ENCODE measurements at regions not wholly inside any gene's neighbourhood (a gene's known extent, or its start where the extent isn't known, plus 50 kb on each side); places are given as distances from the start of the nearest gene placed in this dataset.

DNA sequence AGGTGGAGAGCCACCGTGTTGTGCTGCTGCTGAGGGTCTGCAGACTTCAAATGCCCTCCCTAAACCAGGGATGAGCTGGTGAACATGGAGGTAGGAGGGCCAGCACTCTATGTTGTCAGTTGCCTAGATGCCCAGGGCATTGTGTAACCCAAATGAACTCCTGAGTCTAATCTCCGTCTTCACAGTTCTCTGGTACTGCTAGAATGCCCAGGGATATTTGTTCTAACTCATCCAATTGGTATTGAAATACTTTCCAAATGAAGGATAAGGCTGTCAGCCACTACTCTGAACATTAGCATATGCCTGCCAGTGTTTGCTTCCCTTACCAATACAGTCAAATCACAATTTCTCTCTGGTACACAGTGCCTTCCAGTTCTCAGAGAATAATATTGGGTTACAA is 492.6 kb downstream of the SLC4A3 start:
- no peak for DNase-seq (ENCODE audit: low read depth)

DNA sequence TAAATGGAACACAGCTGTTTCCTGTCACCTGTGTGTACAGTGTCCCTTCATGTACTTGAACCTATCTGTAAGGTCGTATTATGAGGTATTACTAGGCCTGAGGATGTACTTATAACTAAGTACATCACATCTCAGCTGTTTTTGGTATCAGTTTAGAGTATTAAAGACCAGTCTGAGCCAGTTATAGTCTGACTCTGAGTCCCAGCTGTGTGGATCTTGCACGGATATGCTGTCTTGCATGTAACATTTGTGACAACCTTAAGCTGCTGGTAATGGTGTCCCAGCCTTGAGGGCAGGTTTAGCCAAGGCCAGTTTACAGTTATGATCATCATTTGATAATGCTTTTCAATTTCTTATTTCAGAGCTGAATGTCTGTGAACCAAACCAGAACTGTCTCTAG is 496.3 kb downstream of the SLC4A3 start:
- DNase-seq (ENCODE audit: low read depth) = no peak

DNA sequence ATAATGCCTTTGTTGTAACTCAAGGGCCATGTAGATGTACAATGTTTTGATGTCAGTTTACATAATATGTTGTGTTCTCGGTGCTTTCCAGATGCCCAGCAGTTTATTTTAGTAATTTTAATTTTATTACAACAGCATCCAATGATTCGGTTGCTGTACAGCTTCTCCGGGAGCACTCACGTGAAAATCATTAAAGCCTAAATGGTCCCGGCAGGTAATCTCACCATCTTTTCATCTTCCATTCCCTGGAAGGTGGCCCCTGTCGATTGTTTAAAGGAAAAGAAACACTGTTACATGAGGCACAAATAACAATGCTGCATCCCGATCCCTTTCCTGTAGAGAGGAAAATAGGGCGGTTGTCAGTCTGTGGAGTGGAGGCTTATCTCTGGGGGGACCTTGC is 498.1 kb downstream of the SLC4A3 start:
- no peak for DNase-seq (ENCODE audit: low read depth)

DNA sequence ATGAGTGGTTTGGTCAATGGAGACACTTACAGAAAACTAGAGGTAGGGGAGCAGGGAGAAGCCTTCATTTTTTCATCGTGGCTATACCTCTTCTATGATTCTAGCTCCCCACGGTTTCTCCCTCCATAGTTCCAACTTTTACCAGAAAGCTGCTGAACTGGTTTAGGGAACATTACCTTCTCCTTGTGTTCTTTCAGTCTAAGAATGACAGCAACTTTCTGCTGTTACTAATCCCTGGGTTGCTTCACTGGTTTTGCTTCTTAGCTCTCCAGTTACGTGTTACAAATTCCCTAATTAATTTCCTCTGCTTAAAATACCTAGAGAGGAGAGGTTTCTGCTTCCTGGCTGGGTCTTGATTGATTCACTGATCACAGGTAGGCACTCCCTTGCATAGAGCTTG is 499.9 kb downstream of the SLC4A3 start:
- no peak for DNase-seq (ENCODE audit: low read depth)

DNA sequence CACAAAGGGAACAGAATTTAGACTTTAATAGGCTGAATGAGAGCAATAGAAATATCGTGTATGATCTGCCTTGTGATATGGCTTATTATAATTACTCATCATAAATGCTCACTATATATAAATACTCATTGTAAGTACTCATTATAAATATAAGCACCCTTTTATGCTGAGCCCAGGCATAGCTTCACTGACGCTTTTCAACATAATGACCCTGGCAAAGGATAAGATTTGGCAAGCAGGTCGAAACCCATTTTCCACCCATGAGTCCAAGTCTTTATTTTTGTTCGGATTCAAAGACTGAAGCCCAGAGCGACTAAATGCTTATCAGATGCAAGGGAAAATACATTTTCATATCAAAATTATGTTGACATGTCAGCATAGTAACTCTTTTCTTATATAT is 500.4 kb downstream of the SLC4A3 start:
- no peak for DNase-seq (ENCODE audit: low read depth)

DNA sequence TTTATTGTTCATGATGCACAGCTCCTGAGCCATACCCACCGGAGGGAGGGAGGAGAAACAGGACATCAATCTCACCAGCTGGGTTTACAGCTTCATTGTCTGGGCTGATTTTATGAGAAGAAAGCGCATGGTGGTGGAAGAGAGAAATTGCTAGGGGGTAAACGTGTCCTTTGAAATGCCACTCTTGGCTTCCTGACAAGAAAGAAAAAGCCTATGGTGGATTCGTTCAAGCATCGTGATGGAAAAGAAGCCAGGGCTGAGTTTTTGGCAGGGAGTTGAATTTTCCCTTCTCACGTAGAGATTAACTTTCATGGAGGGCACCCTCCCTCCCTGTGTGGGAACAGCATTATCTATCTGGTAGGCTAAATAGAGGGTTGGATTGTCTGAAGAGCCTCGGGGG is 502.0 kb downstream of the SLC4A3 start:
- DNase-seq (ENCODE audit: low read depth) = no peak

DNA sequence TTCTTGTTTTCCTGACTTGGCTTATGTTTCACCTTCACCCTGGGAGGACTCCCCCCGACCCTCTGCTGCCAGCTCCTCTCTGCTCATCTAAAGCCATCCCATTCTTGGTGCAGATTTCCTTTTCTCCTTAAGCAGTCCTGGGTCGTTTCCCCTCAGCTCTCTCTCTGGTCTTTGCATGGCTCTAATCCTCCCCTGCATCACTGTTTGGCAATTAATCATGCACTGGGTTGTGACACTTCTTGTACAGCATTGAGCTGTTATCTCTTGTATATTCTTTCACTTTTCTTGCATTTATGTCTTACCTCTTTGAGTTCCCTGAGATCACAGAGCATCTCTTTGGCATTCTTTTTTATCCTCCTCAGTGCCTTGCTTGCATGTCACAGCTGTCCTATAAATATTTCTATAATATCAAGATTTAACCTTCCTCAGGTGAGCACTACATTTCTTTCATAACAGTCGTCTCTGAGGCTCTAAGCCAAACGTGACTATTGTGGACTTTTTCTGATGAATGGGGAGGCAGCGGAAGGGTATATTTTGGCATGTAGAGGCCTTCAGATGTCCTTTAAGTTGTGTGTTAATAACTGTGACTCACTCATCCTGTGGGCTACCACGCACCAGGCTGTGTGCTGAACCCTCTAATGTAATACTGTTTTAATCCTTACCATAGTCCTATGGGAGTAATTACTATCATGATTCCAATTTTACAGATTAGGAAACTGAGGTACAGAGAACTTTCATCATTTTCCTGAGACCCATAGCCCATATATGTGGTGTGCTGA is 507.5 kb downstream of the SLC4A3 start:
- DNase-seq (ENCODE audit: low read depth) = no peak

DNA sequence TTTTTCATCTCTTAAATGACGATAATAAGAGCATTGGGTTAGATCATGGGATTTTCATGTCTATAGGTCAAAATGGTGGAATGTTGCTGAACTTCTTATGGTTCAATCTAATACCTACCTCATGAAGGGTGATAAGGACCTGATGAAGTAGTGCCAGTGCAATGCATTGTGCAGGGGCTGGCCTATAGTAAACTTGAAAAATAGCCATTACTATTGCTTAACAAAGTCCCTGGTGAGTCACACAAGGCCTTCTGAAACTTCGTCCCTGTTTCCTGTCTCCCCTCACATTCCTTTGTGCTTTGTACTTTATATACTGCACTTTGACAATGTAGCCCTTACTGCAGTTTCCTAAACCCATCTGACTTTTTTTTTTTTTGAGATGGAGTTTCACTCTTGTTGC is 515.9 kb downstream of the SLC4A3 start:
- no peak for DNase-seq (ENCODE audit: low read depth)

DNA sequence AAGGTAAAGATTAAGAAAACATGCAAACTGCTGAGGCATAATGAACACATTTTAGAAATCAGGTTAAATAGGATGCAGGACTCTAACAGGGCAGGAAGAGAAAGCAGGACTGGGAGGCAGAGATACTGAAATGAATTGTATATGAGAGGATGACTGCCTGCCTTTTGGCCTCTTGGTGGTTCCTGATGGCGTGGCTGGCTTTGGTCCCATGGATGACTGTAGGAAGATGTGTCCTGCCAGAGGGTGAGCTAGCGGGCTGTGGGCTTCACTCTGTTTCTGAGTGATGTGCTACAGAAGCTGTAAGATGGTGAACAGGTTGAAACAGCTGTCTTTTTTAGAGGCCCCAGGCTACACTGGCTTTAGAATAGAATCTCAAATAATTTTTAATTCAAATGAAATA is 517.0 kb downstream of the SLC4A3 start:
- DNase-seq (ENCODE audit: low read depth) = no peak

DNA sequence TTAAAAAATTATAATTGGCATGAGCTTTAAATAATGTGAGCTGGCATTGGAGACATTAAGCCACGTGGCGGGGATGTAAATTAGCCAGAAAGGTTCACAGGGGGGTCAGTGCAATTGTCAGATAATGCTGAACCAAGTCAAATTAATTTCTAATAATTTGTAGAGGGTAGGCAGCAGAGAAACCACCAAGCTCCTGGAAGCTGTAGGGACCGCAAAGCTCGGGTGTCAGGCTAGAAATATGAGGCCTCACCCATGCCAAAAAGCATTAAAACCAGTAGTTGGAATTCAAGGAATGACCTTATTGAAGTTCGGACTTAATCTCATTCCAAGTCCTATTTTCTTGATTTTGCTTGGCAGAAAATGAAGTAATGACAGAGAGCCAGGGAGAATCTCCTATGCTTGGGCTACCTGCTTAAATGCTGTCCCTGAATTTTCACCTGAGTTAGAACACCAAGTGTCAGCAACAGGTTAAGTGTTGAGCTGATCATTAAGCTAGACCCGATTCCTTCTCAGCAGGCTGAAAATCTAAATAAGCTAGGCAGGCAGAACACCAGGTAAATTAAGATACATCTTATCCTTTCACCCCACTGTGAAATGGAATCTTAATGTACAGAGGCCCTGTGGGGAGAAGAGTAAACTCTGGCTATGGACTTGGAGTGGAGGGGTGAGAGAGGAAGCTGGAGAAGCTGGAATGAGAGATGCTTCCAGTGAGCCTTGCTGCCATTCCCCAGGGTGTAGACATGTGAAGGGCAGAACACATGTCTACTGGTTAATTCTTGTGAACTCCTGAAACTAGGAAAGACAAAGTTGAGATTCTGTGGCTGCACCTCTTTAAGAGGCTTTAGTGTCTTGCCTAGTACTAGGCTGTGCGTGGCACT is 520.0 kb downstream of the SLC4A3 start:
- no peak for DNase-seq (ENCODE audit: low read depth)

DNA sequence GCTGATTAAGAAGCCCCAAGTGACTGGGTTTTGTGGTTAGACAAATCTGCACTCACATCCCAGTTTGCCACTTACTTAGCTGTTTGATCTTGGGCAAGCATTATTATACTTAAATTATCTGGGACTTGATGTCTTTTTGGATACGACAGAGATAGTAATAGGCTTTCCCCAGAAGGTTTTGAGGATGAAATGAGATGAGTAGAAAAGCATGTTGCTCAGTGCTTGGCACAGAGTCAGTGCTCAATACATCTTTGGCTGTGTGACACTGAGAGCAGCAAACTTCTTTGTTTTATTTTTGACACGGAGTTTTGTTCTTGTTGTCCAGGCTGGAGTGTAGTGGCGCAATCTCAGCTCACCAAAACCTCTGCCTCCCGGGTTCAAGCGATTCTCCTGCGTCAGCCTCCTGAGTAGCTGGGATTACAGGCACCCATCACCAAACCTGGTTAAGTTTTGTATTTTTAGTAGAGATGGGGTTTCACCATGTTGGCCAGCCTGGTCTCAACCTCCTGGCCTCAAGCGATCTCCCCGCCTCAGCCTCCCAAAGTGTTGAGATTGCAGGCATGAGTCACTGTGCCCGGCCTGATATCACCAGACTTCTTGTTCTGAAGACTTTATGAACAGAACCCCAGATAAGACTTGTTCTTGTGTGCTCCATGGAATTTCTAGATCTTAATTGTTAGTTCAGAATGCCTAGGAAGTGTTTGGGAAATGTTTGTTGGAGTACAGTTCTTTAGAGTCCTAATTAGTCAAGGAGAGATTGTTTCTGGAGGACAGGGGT is 521.2 kb downstream of the SLC4A3 start:
- no peak for DNase-seq (ENCODE audit: low read depth)

DNA sequence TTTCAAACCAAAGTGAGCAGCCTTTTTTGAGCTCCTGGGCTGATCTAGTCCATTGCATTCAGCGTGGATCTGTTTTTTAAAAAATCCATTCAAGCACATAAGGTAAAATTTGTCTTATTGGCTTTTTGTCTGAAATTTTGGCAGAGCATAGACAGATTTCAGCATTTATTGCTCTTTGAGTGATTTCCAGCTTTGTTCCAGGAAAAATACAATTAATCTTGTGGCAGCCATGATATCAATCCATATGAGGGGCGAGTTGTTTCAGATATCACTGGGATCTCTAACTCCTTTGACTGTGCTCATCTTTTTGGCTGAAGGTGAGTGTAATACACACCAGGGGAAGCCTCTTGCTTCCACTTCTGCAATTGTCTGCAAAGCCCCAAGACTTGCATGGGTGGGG is 523.9 kb downstream of the SLC4A3 start:
- no peak for DNase-seq (ENCODE audit: low read depth)

DNA sequence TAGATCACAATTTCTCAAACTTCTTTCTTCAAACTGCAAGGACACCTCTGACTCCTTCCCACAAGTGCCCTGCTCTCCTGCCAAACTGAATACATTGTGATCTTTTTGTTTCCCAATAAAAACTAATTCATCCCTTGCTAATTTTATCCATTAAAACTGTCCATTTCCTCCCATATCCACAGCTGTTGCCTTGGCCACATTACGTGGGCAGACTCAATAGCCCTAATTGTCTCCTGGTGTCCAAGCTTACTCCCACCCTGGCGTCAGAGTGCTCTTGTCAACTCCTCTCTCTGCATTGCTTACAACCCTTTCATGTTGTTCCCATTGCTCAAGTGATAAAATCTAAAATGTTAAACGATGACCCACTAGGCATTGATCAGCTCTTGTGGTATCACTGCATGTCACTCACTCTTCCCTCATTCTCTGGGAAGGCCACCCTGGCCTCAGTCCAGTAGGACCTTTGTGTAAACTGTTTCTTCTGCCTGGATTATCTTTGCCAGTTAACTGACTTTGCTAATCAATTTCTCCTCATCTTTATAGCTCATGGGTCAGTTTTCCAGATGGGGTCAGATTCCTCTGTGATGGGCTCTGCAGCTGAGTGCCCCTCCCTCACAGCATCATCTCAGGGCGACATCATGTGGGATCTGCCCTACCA is 525.0 kb downstream of the SLC4A3 start:
- no peak for DNase-seq (ENCODE audit: low read depth)

DNA sequence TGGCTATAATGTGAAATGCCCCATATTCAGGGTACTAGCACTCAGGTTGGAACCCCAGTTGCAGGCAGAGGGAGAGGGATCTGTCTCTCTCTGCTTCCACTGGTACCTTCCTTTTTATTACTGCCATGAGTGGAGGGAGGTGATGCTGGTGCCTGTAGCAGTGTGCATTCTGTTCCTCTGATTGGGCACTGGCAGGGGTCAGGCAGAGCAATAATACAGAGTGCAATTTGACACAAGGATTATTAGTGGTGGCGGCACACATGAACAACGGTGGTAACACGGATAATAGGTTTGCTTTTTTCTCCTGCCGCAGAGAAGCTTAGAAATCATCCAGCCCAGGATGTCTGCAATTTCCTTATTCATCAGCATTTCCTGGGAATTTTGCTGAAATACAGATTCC is 525.7 kb downstream of the SLC4A3 start:
- no peak for DNase-seq (ENCODE audit: low read depth)

DNA sequence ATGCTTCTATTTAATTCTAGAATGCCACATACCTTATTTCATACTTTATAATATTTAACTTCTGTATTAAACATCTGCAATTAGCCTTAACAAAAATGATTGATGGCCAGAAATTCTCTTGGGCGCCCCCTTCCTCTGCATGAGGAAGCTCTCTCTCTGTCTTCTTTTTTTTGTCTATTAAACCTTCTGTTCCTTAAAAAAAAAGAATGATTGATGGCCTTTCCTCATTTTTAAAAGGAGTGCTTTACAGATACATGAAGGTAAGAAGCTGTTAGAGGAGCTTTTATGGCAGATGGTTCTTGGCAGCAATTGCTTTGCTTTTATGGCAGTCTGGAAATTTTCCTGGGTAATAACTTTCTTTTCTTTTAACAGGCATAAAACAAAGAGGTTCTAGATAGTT is 526.9 kb downstream of the SLC4A3 start:
- DNase-seq (ENCODE audit: low read depth) = no peak

DNA sequence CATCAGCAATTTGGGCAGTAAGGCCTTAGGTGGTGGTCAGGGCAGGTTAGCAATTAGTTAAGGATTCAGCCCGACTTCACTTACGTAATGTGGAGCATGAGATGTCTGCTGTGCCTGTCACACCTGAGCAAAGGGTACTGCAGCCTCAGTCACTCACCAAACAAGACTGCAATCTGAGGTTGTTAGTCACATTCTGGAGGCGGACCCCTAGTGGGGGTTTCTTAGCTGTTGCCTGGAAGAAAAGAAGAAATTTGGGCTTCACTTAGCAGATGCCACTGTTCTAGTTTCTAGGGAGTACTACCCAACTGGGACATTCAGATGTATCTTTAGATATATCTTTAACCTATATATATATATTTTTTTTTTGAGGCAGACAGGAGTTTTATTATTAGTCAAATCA is 529.9 kb downstream of the SLC4A3 start:
- no peak for DNase-seq (ENCODE audit: low read depth)

DNA sequence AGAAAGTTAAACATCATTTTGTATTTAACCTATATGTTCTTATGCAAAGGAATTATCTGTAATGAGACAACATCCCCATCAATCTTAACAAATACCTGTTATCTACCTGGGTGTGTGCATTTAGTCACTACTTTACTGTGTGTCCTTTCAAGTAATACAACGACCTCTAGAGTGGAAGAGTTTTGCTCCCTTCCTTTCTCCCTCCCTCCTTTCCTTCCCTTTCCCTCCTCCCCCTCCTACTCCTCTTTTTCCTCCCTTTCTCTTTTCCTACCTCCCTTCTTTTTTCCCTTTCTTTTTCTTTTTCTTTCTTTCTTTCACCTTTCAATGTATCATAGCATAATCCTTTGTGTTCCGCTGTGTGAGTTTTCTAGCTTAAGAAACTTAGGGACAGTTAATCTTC is 532.3 kb downstream of the SLC4A3 start:
- DNase-seq (ENCODE audit: low read depth) = no peak

DNA sequence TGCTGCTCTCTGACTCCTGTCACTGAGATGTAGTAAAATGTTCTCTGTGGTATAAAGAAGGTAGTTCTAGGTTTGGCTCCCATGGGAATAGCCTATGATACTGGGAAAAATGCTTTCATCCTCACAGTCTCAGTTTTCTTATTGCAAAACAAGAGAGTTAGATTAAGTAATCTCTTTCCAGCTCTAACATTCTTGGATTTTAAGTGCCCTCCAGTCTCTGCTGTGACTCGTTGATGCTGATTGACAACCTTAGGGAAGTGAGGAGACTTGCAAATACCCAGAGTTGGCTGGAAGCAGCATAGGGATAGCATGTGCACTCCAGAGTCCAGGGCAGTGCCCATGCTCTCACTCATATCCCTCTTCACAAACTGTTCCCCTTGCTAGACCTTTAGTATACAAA is 534.9 kb downstream of the SLC4A3 start:
- no peak for DNase-seq (ENCODE audit: low read depth)

DNA sequence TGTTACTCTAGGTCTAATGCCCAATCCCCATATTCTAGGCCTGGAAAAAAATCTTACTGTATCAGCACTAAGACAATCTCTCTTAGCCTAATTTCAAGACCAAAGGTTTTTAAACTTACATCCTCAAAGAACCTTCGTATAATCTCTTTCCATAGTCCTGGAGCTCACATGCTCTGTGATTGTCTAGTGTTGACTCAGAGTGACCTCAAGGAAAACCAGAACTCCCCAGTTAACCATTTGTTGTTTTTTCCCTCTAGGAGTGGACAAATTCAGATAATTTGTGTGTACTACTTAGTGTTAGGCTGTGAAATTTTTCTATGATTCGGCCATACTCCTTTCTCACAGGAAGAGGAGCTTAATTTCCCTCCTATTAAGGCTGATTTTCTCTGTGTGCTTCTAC is 536.1 kb downstream of the SLC4A3 start:
- no peak for DNase-seq (ENCODE audit: low read depth)

DNA sequence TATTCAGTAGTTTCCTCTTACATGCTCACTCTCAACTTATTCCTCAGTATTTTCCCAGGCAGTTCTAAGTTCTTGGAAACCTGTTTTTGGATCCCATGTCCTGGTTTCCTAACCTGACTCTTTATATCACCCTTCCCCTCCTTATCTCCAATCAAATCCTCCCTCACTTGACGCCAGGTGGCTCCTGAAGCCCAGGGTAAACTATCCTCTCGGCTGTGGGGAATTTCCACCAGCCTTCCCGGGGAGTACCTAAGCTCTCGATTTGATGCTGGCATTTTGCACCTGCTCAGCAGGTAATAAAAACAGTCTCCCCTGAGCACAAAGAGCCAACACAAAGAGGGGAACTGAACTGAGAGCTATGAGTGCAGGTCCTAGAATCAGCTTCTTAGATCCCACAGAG is 538.0 kb downstream of the SLC4A3 start:
- DNase-seq (ENCODE audit: low read depth) = no peak

DNA sequence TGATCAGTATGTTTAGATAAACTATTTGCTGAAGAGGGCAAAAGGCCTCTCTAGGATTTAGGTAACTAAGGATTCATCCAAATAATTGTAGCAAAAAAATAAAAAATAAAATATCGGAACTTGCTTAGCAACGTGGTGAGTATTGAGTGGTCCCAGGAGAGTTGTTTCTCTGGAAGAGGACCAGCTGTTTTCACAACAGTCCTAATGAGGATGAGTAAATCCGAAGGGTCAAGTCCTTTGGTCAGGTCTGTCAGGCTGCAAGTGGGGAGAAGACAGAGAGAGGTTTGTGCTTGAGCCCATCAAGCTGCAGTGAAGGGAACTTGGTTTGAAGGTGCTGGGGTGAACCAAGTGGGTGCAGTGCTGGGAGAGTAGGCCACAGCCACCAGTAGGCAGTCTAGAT is 539.2 kb downstream of the SLC4A3 start:
- no peak for DNase-seq (ENCODE audit: low read depth)

DNA sequence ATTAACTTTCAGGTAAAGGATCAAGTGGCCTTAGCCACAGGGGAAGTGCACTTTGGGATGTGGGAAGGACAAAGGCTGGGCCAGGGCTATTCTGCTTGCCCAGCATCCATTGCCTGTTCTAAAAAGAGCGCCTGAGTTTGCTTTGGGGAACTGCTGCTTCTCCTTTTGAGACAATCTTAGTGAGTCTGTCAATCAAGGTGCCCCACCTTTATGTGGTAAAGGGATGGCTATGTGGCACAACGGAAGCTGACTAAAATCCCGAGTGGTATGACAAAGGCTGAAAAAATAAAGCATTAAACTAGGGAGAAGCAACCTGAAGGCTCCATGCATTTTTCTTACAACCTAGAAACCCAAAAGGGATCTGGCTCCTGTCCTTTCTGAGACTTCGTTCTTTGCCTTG is 540.5 kb downstream of the SLC4A3 start:
- DNase-seq (ENCODE audit: low read depth) = no peak

Measured in stimulated activated CD8-positive, alpha-beta memory T cell treated with anti-CD3 and anti-CD28 coated beads, Interleukin-12 subunit alpha, Interleukin-12 subunit beta, amount 100 ng/mL, for 4 hours (primary cell).